Endothelial cell of umbilical vein (primary cell): ENCODE measurements at regions not wholly inside any gene's neighbourhood (a gene's known extent, or its start where the extent isn't known, plus 50 kb on each side); places are given as distances from the start of the nearest gene placed in this dataset.
A peak's percentile ranks its signal among the peaks of the same experiment; 100 is the strongest.

ENCODE experiments used
- BruUV-seq: library from RNA; stranded (reverse); fragments of 400-500 nt; replicated peaks from 2 replicates; lab custom pipeline; 2021; lab: Mats Ljungman, UMichigan
- CTCF ChIA-PET: fragments of 300-600, 350-600 bp; sonication (Branson Sonifier 250); formaldehyde crosslinking; loops from one replicate; lab custom pipeline; 2021; ENCODE audit warnings: antibody characterized with exemption, inconsistent platforms; lab: Charles Lee
- POLR2A ChIA-PET: fragments of 300-600, 350-600 bp; sonication (Branson Sonifier 250); formaldehyde crosslinking; loops from one replicate; lab custom pipeline; 2021; ENCODE audit warnings: antibody characterized with exemption, inconsistent platforms; lab: Charles Lee
- DNase-seq: peaks from one replicate; pipeline ENCODE4 v3.0.0-alpha.2; 2011; ENCODE audit warnings: low read depth, low spot score
- FAIRE-seq: peaks from 2 replicates; lab custom pipeline; 2011; peaks lifted over from hg19 to GRCh38; lab: Jason Lieb, UNC
- H2AFZ ChIP-seq: 2 replicates; pipeline ENCODE4 v1.6.0; 2012; ENCODE audit warnings: low read depth, low read length, control low read depth, inconsistent platforms
- H3K27ac ChIP-seq: 2 replicates; pipeline ENCODE4 v1.5.1; 2011; ENCODE audit warnings: low read depth, mild to moderate bottlenecking, control low read depth, low read length, moderate library complexity; ENCODE audit not compliant: insufficient read depth
- H3K27me3 ChIP-seq, 2 experiments: 2 replicates each; pipeline versions ENCODE4 v1.6.0 to v1.6.1; 2011; ENCODE audit warnings: low read length in 2 of 2, mixed read lengths in 1 of 2; ENCODE audit not compliant: control insufficient read depth in 2 of 2, insufficient read depth in 2 of 2
- H3K36me3 ChIP-seq, 2 experiments: 2 replicates in 1 of 2; 3 replicates in 1 of 2; pipeline ENCODE4 v1.5.1; 2011; ENCODE audit warnings: low read length in 2 of 2, mild to moderate bottlenecking in 1 of 2, moderate library complexity in 1 of 2; ENCODE audit not compliant: control insufficient read depth in 2 of 2, insufficient read depth in 2 of 2; ENCODE audit errors: extremely low read depth in 1 of 2
- H3K4me1 ChIP-seq: 3 replicates; pipeline ENCODE4 v1.5.1; 2011; ENCODE audit warnings: mild to moderate bottlenecking, low read length; ENCODE audit not compliant: control insufficient read depth, insufficient read depth; ENCODE audit errors: extremely low read depth
- H3K4me2 ChIP-seq: 2 replicates; pipeline ENCODE4 v1.6.1; 2011; ENCODE audit warnings: low read length, control low read depth, mixed read lengths; ENCODE audit not compliant: insufficient read depth
- H3K4me3 ChIP-seq, 3 experiments: fragments of 200-600 bp in 1 of 3; sonication (generic), shearing (Covaris generic) in 1 of 3; replicated peaks in 1 of 3; 2 replicates each; pipeline ENCODE4 v1.5.1; 2011 to 2016; ENCODE audit warnings: control low read depth in 3 of 3, low read length in 3 of 3, mild to moderate bottlenecking in 2 of 3, inconsistent platforms in 1 of 3, low read depth in 1 of 3, moderate library complexity in 1 of 3; ENCODE audit not compliant: insufficient read depth in 1 of 3
- H3K79me2 ChIP-seq: 2 replicates; pipeline ENCODE4 v1.6.0; 2012; ENCODE audit warnings: low read length, inconsistent platforms; ENCODE audit not compliant: control insufficient read depth, insufficient read depth
- H3K9ac ChIP-seq: replicated peaks from 2 replicates; pipeline ENCODE3; 2011; ENCODE audit warnings: low read length, control low read depth; ENCODE audit not compliant: insufficient read depth; ENCODE audit errors: extremely low read depth
- H3K9me1 ChIP-seq: replicated peaks from 3 replicates; pipeline ENCODE4 v1.6.0; 2011; ENCODE audit warnings: mild to moderate bottlenecking, low read length; ENCODE audit not compliant: control insufficient read depth, insufficient read depth; ENCODE audit errors: extremely low read depth
- H3K9me3 ChIP-seq: replicated peaks from 2 replicates; pipeline ENCODE4 v1.5.1; 2012; ENCODE audit warnings: low read length, inconsistent platforms; ENCODE audit not compliant: control insufficient read depth, insufficient read depth
- H4K20me1 ChIP-seq: replicated peaks from 2 replicates; pipeline ENCODE3; 2011; ENCODE audit warnings: mild to moderate bottlenecking, low read length; ENCODE audit not compliant: control insufficient read depth, insufficient read depth; ENCODE audit errors: extremely low read depth
- EZH2 ChIP-seq: IDR thresholded peaks from 2 replicates; pipeline ENCODE4 v1.6.1; 2012; ENCODE audit warnings: borderline replicate concordance, low read depth, mild to moderate bottlenecking, moderate library complexity, low read length, inconsistent platforms; ENCODE audit not compliant: severe bottlenecking
- FOS ChIP-seq: IDR thresholded peaks from 2 replicates; pipeline ENCODE4 v1.6.1; 2011; ENCODE audit warnings: mild to moderate bottlenecking, low read length, moderate library complexity, borderline replicate concordance; ENCODE audit not compliant: insufficient read depth
- GATA2 ChIP-seq: IDR thresholded peaks from 2 replicates; pipeline ENCODE4 v1.7.0; 2011; ENCODE audit warnings: low read depth, mild to moderate bottlenecking, moderate library complexity, mixed read lengths, low read length; ENCODE audit not compliant: insufficient read length, insufficient read depth
- JUN ChIP-seq: IDR thresholded peaks from 2 replicates; pipeline ENCODE4 v1.6.1; 2011; ENCODE audit warnings: borderline replicate concordance, low read depth; ENCODE audit not compliant: insufficient read length, insufficient read depth
- MAX ChIP-seq: IDR thresholded peaks from 2 replicates; pipeline ENCODE4 v1.6.1; 2011; ENCODE audit not compliant: insufficient read depth, insufficient read length
- MYC ChIP-seq: IDR thresholded peaks from one replicate; pipeline ENCODE4 v1.6.1; 2011; ENCODE audit warnings: mild to moderate bottlenecking, low read depth, low read length
- POLR2A ChIP-seq: IDR thresholded peaks from 2 replicates; pipeline ENCODE4 v1.6.1; 2012; ENCODE audit warnings: low read depth, mild to moderate bottlenecking, control low read depth, low read length
- POLR2AphosphoS5 ChIP-seq: IDR thresholded peaks from 2 replicates; pipeline ENCODE4 v1.6.1; 2012; ENCODE audit warnings: low read depth, mild to moderate bottlenecking, control low read depth, low read length, moderate library complexity; ENCODE audit not compliant: insufficient read depth
- dilution Hi-C: fragments of 300-500 bp; cut with MboI; formaldehyde crosslinking; loops from one replicate; pipeline ENCODE4 v1.15.0; 2019; ENCODE audit warnings: low sequenced_read_pairs; ENCODE audit not compliant: extremely low pct_ligation_motif_present
- intact Hi-C: fragments of 100-400 bp; cut with micrococcal nuclease; formaldehyde crosslinking; loops from one replicate; pipeline ENCODE4 v1.10.0; 2022
- TF ChIP-seq, protein P1 (sequence below), 2 donors: IDR thresholded peaks; 1 replicate in 1 of 2; 2 replicates in 1 of 2; pipeline ENCODE4 v1.5.1; 2011; ENCODE audit warnings: low read length in 2 of 2, mild to moderate bottlenecking in 2 of 2, moderate library complexity in 2 of 2, control low read depth in 1 of 2, inconsistent platforms in 1 of 2, low read depth in 1 of 2; ENCODE audit not compliant: insufficient read depth in 1 of 2; ENCODE audit errors: extremely low read depth in 1 of 2

GRCh38 chr4:15149234-15149838 is 147.1 kb downstream of the CPEB2 start:
- TF ChIP-seq POLR2AphosphoS5 (no peak), JUN (no peak), GATA2 (no peak), EZH2 (no peak), MAX (no peak), MYC (no peak), POLR2A (no peak), FOS (no peak)
- TF ChIP-seq, protein P1, sequence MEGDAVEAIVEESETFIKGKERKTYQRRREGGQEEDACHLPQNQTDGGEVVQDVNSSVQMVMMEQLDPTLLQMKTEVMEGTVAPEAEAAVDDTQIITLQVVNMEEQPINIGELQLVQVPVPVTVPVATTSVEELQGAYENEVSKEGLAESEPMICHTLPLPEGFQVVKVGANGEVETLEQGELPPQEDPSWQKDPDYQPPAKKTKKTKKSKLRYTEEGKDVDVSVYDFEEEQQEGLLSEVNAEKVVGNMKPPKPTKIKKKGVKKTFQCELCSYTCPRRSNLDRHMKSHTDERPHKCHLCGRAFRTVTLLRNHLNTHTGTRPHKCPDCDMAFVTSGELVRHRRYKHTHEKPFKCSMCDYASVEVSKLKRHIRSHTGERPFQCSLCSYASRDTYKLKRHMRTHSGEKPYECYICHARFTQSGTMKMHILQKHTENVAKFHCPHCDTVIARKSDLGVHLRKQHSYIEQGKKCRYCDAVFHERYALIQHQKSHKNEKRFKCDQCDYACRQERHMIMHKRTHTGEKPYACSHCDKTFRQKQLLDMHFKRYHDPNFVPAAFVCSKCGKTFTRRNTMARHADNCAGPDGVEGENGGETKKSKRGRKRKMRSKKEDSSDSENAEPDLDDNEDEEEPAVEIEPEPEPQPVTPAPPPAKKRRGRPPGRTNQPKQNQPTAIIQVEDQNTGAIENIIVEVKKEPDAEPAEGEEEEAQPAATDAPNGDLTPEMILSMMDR (IDR thresholded peaks at IDR 0.05; ENCODE audit: extremely low read depth in 1 of 2, insufficient read depth in 1 of 2, low read depth in 1 of 2, low read length in 2 of 2), result no peak
- Histone ChIP-seq H3K27me3 (no peaks in the 10 kb centered on the region), H3K27ac (peak overlapping the region; percentile 12), H3K4me3 (no peak overlapping the region), H4K20me1 (no peaks in the 10 kb centered on the region), H3K9me1 (no peaks in the 10 kb centered on the region), H3K9me3 (no peaks in the 10 kb centered on the region), H3K4me2 (no peak overlapping the region), H2AFZ (peak overlapping the region; percentile 70), H3K79me2 (no peaks in the 10 kb centered on the region), H3K4me1 (peaks cover 9% of the 10 kb centered on the region), H3K9ac (no peak overlapping the region), H3K36me3 (no peaks in the 10 kb centered on the region)
- intact Hi-C loops, result loop anchor here (2.0 kb wide), 1 partner anchor 147 kb away; the partner anchor contains the start of gene CPEB2
- dilution Hi-C loops, result no loop called here
- CTCF ChIA-PET, result interaction anchor here (0.6 to 2.0 kb wide), 6 partner anchors 10 to 1495 kb away, joined by 3 to 8 read pairs (median 3); no protein-coding TSS in a partner anchor
- BruUV-seq, result no TSS peak
- FAIRE-seq, result no peak
- DNase-seq, result no peak
- POLR2A ChIA-PET, result interaction anchor here (0.6 kb wide), 1 partner anchor 16 kb away, joined by 4 read pairs; no protein-coding TSS in a partner anchor
